HG02852 (cell line): ENCODE measurements at regions not wholly inside any gene's neighbourhood (a gene's known extent, or its start where the extent isn't known, plus 50 kb on each side); places are given as distances from the start of the nearest gene placed in this dataset.
"Not testable (repeated sequence)": the region's sequence is repeated elsewhere in the genome, so short reads cannot be mapped to it uniquely, and the experiment has no call there.

Source experiments
- ATAC-seq: cut with Tn5 transposase; IDR thresholded peaks from one replicate; pipeline ENCODE4 v1.9.1; 2021; ENCODE audit warnings: mild to moderate bottlenecking, moderate library complexity; ENCODE audit not compliant: unreplicated experiment

- ATAC-seq, result not testable (repeated sequence)
Observed at GRCh38 chr17:21514567-21514966, 138.4 kb downstream of the KCNJ12 start.

DNA sequence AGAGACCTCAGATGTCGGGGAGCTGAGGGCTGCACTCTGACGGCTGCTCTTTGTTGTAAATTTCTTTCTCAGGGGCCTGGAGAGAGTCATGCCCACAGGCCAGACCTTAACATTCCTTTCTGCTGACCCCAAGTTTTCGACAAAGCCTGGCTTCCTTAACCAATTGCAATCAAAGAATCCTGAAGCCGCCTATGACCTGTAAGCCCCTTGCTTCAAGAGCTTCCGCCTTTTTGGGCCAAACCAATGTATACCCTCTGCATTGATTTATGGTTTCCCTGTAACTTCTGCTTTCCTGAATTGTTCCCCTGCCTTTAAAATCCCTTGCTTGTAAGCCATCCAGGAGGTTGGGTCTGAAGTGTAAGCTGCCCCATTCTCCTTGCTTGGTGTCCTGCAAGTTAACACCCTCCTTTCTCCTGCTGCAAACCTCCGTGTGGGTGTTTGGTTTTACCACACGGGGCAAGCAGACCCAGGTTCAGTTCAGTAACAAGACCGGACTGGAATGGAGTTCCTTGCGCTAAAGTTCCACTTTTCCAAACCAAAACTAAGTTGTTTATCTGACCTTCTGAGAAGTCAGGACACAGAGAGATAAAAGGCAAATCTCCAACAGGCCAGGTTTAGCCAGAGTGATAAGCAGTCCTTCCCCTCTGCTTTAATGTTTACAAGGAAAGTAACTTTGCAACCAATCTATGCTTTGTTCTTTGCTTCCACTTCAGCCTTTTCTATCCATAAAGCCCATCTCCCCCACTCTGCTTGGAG is 141.6 kb downstream of the KCNJ12 start:
- no peak for ATAC-seq

DNA sequence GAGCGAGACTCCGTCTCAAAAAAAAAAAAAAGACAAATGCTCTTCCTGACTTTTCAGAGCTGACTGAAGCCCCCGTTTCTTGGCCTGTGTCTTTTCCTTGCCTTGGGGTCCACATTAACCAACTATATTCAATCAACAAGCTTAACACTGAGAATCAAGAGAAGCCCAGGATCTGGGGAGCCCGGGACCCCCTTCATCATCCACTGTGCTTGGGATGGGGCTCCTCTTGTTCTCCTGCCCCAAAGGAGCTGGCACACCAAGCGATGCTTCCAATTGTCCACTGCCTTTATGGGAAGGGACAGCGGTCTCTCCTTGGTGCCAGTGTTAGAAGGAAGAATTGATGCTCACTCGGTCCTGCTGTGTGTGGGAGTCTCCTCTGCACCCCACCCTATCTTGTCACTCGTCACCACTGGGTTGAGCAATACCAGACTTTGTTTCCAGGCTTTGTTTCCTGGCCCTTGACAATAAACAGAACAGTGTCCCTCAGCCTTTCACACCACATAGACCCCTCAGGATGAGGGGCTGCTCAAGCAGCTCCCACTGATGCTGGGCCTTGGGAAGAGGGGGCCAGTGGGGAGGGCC is 146.7 kb downstream of the KCNJ12 start:
- no peak for ATAC-seq

- no peak for ATAC-seq
Observed at GRCh38 chr17:21523497-21524210, 147.5 kb downstream of the KCNJ12 start.

- ATAC-seq, result no peak
Observed at GRCh38 chr17:21524211-21524591, 148.0 kb downstream of the KCNJ12 start.

DNA sequence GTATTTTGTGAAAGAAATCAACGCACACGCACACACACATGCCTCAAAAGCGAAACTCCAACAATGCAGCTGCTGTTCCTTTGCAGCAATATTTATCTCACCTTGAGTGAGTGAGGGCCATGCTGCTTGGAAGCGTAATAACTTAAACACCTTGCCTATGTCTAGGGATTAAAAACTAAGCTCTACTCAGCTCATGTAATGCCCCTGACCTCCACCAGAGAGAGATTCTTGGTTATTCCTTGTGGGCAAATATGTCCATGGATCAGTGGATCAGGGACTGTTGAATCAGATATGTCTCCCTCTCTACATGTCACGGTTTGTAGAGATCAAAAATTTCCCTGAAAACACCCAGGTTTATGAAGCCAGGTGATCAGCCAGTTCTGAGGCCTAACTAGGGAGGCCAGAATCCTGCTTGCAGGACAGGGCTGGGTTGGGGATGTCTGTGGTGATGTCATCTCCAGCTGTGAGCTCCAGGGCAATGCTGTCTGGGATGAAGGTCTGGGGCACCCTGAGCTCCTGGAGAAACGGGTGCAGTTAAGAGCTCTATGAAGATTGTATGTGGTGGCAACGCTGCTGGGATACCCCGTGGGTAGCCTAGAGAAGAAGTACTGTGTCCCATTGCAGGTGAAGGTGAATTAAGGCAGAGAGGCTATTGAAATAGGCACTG is 149.4 kb downstream of the KCNJ12 start:
- no peak for ATAC-seq

GRCh38 chr17:21528031-21528695 is 152.0 kb downstream of the KCNJ12 start:
- ATAC-seq, result no peak

DNA sequence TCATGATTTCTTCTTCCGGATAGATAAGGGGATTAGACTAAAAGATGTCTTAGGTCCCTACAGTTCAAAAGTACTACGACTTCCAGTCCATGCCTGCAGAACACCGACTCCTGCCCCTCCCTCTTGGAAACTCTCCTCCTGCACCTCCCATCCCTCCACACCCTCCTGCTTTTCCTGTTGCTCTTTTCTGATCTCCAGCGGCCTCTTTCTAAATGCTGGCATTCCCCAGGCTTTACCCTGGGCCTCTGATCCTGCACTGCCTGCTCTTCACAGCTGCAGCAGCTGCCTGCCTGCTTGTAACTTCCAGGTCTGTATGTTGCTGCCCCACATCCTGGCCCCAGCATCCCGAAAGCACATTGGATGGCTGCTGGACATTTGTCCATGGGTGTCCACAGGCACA is 154.2 kb downstream of the KCNJ12 start:
- ATAC-seq, result no peak

- no peak for ATAC-seq
Observed at GRCh38 chr17:21530841-21531240, 154.7 kb downstream of the KCNJ12 start.

DNA sequence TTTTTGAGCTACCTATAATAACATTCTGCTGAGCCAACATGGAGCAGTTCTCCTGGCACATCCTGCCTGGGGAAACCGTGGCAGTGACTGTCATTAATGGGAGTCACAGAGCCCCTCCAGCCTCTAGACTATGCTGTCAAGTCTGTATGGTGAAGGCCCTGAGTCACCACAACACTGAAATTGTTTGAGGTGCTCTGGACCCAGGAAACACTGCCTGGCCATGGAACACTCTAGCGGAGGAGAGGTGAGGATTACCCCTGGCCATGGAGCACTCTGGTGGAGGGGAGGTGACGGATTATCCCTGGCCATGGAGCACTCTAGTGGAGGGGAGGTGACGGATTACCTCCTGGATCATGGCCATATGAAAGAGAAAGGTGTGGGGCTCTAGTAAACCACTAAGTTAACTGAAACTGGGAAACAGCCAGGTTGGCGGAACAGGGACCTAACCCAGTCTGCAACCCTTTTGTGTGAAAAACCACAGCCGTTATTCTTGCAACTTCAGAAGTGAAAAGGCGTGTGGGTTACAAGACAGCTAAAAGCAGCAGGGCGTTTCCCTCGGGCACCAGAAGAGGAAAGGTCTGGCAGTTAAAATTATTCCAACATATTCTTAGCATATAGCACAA is 156.7 kb downstream of the KCNJ12 start:
- no peak for ATAC-seq

DNA sequence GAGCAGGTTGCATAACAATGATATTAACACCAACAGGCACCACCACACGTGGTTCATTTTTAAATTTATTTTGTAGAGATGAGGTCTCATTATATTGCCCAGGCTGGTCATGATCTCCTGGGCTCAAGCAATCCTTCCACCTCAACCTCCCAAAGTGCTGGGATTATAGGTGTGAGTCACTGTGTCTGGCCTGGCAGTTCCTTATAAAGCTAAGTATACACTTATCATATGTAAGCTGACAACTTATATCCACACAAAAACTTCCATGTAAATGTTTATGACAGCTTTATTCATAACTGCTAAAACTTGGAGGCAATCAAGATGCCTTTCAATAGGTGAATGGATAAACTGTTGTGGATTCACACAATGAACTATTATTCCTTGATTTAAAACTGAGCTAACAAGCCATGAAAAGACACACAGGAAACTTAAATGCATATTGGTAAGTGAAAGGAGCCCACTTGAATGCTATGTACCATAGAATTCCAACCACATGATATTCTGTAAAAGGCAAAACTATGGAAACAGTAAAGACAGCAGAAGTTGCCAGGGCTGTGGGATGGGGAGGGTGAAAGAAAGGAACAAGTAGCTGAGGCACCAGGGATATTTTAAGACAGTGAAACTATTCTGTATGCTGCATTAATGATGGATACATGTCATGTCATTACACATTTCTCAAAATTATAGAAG is 156.5 kb upstream of the KCNJ18 start:
- no peak for ATAC-seq

DNA sequence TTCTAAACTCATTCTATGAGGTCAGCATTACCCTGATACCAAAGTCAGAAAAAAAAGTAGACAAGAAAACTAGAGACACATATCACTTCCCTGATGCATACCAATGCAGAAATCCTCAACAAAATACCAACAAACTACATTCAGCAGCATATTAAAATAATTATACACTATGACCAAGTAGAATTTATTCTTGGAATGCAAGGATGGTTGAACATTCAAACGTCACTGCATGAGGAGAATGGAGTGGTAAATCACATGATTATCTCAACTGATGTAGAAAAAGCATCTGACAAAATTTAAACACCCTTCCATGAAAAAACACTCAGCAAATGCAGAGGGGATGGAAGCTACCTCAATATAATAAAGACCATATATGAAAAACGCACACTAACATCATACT is 155.0 kb upstream of the KCNJ18 start:
- no peak for ATAC-seq

GRCh38 chr17:21538615-21539014 is 153.7 kb upstream of the KCNJ18 start:
- ATAC-seq, result no peak

- no peak for ATAC-seq
Observed at GRCh38 chr17:21539146-21539545, 153.2 kb upstream of the KCNJ18 start.

GRCh38 chr17:21540502-21540901 is 151.8 kb upstream of the KCNJ18 start:
- no peak for ATAC-seq

DNA sequence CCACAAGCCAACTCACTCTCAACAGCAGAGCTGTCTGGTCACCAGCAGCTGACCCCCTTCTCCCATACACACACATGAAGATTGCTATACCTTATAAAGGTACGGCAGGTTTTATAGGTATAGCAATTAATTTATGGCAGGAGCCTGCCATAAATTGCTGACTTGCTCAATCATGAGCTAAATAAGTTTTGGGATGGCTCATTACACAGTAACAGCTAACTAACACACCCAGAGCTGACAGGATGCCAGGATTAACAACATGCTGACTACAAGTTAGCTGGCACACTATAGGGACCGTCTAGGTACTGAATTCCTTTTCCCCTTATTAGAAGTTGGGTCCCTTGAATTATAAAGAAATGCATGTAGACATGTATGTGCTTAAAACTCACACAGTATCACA is 150.3 kb upstream of the KCNJ18 start:
- no peak for ATAC-seq

- ATAC-seq, result no peak
Observed at GRCh38 chr17:21542991-21543390, 149.3 kb upstream of the KCNJ18 start.

GRCh38 chr17:21545064-21545463 is 147.3 kb upstream of the KCNJ18 start:
- ATAC-seq, result no peak

- no peak for ATAC-seq
Observed at GRCh38 chr17:21548236-21548635, 144.1 kb upstream of the KCNJ18 start.

GRCh38 chr17:21549107-21549687 is 143.1 kb upstream of the KCNJ18 start:
- ATAC-seq, result no peak
